Activated T-helper 2 cell treated with anti-CD3 and anti-CD28 coated beads, Interferon-gamma antibody, Interleukin-2, Interleukin-4, amounts not matched to agents 10 μg/mL and 5 μg/mL and 100 μg/mL, durations not matched to agents 14 hours and 24 hours and 36 hours (primary cell): ENCODE measurements at regions not wholly inside any gene's neighbourhood (a gene's known extent, or its start where the extent isn't known, plus 50 kb on each side); places are given as distances from the start of the nearest gene placed in this dataset.

Experiments
- DNase-seq: peaks from one replicate; pipeline ENCODE4 v3.0.0; 2021; ENCODE audit warnings: low spot score
- H3K27ac Mint-ChIP-seq: one replicate; pipeline ENCODE4 v1.8.0; 2021; ENCODE audit warnings: mixed read lengths
- H3K27me3 Mint-ChIP-seq: one replicate; pipeline ENCODE4 v1.8.0; 2021; ENCODE audit warnings: low read depth, mixed read lengths
- H3K36me3 Mint-ChIP-seq: one replicate; pipeline ENCODE4 v1.8.0; 2021; ENCODE audit warnings: low read depth, mixed read lengths
- H3K4me1 Mint-ChIP-seq: one replicate; pipeline ENCODE4 v1.8.0; 2021; ENCODE audit warnings: low read depth, mixed read lengths
- H3K4me3 Mint-ChIP-seq: one replicate; pipeline ENCODE4 v1.8.0; 2021; ENCODE audit warnings: low read depth, mild to moderate bottlenecking, moderate library complexity, mixed read lengths
- H3K9me3 Mint-ChIP-seq: one replicate; pipeline ENCODE4 v1.8.0; 2021; ENCODE audit warnings: mixed read lengths
- intact Hi-C: fragments of 100-400 bp; cut with micrococcal nuclease; formaldehyde crosslinking; loops from one replicate; pipeline ENCODE4 v1.15.1; 2023

DNA sequence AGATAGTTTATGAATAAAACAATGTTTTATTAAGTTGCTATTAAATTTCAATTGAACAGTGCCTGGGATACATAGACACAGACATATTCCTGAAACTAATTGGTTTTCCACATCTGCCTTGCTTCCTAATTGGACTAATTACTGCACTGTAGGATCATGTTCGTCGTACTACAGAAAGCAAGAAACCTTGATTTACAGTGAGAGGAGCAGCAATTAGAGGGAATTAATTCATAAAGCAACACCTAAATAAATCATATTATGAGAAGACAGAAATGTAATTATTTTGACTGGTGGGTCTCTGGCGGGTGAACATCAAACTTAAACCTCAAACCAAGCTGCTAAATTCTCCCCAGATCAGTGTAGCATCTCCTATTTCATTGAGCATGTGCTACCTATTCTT, 124.6 kb upstream of the CAMK1G start:
- no peaks in the 10 kb centered on the region for H3K9me3 Mint-ChIP-seq
- H3K27me3 Mint-ChIP-seq: peaks cover 14% of the 10 kb centered on the region
- H3K36me3 Mint-ChIP-seq: no peaks in the 10 kb centered on the region
- intact Hi-C loops: no loop called here
- no peak overlapping the region for H3K27ac Mint-ChIP-seq
- no peak overlapping the region for H3K4me3 Mint-ChIP-seq
- DNase-seq: no peak
- peaks cover 4% of the 10 kb centered on the region for H3K4me1 Mint-ChIP-seq

DNA sequence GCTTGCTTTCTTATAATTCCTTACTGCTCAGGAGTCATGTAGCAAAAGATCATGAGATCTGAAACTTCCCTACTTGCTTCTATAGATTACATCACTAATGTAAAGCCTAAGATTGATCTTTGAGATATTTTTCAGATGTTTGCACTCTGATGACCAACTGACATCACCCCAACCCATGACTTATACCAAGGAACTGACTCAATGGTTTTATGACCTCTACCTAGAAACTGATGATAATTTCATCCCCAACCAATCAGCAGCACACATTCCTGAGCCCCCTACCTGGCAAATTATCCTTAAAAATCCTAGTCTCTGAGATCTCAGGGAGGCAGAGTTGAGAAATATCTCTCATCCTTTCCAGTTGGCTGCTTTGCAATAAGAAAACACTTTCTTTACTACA, 122.3 kb upstream of the CAMK1G start:
- DNase-seq: no peak
- Mint-ChIP-seq H3K4me1 (no peaks in the 10 kb centered on the region), H3K27me3 (peaks cover 16% of the 10 kb centered on the region), H3K9me3 (no peaks in the 10 kb centered on the region), H3K36me3 (no peaks in the 10 kb centered on the region), H3K4me3 (no peak overlapping the region), H3K27ac (no peak overlapping the region)
- intact Hi-C loops: no loop called here

DNA sequence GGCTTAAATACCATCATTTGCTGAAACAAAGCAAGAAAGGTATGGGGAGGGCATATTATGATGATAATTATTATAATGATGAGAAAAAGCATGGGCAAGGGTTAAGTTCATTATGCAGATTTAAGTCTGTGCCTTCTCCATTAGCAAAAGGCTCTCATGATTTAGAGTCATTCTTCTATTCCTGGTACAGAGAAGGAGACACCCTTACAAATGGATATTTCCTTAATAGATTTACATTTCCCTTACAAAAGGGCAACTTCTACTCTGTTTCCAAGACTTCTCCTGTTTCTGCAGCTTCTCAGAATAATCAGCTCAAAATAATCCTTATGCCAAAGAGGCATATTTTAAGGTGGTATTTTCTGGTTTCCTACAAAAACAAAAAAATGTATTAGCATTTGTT, 121.1 kb upstream of the CAMK1G start:
- Mint-ChIP-seq H3K9me3 (no peaks in the 10 kb centered on the region), H3K4me1 (no peaks in the 10 kb centered on the region), H3K27me3 (peaks cover 11% of the 10 kb centered on the region), H3K4me3 (no peak overlapping the region), H3K36me3 (no peaks in the 10 kb centered on the region), H3K27ac (no peak overlapping the region)
- intact Hi-C loops: no loop called here
- no peak for DNase-seq

GRCh38 chr1:209463441-209463840, 120.1 kb upstream of the CAMK1G start:
- H3K4me3 Mint-ChIP-seq: no peak overlapping the region
- no peaks in the 10 kb centered on the region for H3K4me1 Mint-ChIP-seq
- intact Hi-C loops: no loop called here
- no peaks in the 10 kb centered on the region for H3K9me3 Mint-ChIP-seq
- H3K36me3 Mint-ChIP-seq: no peaks in the 10 kb centered on the region
- H3K27me3 Mint-ChIP-seq: peaks cover 11% of the 10 kb centered on the region
- no peak overlapping the region for H3K27ac Mint-ChIP-seq
- no peak for DNase-seq

DNA sequence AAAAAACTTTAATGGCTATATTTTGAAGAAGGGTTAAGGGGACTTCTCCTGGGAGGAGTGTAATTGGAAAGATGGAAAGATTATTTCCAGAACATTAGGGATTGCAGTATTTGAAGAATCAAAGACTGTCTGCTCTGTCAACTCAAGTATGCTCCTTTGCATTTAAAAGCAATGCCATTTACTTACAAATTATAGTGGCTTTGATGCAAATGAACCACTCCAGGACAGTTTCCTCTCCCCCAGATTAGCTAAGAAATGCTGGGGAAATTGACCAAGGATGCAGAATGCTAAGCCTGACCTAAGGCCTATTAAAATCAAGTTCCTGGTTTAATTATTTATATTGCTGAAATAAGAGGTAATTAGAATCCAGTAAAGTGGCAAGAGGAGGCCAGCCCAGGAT, 110.5 kb upstream of the CAMK1G start:
- Mint-ChIP-seq H3K4me1 (no peaks in the 10 kb centered on the region), H3K36me3 (no peaks in the 10 kb centered on the region), H3K9me3 (no peaks in the 10 kb centered on the region), H3K27me3 (no peaks in the 10 kb centered on the region), H3K27ac (no peak overlapping the region), H3K4me3 (no peak overlapping the region)
- DNase-seq: no peak
- intact Hi-C loops: no loop called here

- no peak overlapping the region for H3K27ac Mint-ChIP-seq
- H3K27me3 Mint-ChIP-seq: peaks cover 3% of the 10 kb centered on the region
- DNase-seq: no peak
- no peak overlapping the region for H3K4me3 Mint-ChIP-seq
- peaks cover 2% of the 10 kb centered on the region for H3K4me1 Mint-ChIP-seq
- no peaks in the 10 kb centered on the region for H3K9me3 Mint-ChIP-seq
- H3K36me3 Mint-ChIP-seq: no peaks in the 10 kb centered on the region
- intact Hi-C loops: no loop called here
These were observed 103.2 kb upstream of the CAMK1G start for GRCh38 chr1:209480345-209480744.

DNA sequence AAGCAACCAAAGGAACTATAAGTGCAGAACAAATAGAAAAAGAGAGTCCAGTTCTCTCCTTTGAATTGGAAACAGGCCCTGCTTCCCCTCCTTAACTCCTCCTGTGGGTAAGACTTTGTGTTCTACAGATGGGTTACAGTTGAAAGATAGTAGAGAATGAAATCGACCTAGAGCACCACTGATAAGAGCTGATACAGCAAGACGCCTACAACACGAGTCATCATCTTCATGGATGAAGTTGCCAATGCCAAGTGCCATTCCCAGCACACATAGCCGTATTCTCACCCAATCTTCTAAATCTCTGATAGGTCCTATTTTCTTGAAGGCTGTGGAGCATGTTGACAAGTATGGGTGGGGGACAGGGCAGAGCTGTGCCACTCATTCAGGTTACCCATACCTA, 99.8 kb upstream of the CAMK1G start:
- DNase-seq: no peak
- Mint-ChIP-seq H3K4me3 (no peak overlapping the region), H3K27me3 (peaks cover 3% of the 10 kb centered on the region), H3K36me3 (no peaks in the 10 kb centered on the region), H3K4me1 (peaks cover 4% of the 10 kb centered on the region), H3K27ac (no peak overlapping the region), H3K9me3 (no peaks in the 10 kb centered on the region)
- intact Hi-C loops: no loop called here

DNA sequence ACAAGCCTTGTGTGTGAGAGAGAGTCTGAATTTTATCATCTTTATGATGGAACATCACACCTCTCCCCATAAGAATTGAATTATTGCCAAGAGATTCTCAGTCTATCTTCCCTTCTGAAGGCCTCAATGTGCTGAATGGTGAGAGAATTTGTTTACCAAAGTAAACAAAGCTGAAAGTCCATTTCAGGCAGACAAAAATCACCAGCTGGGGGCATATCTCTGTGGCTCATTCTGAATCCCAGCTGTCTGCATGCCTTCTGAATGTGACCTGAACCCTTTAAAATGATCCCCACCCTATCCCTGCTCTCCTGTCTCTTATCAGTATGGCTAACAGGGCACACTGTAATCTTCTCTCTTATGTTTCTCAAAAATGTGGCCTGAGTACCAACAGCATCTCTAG, 99.1 kb upstream of the CAMK1G start:
- Mint-ChIP-seq H3K4me1 (peaks cover 4% of the 10 kb centered on the region), H3K4me3 (no peak overlapping the region), H3K27ac (no peak overlapping the region), H3K27me3 (peaks cover 3% of the 10 kb centered on the region), H3K36me3 (no peaks in the 10 kb centered on the region), H3K9me3 (no peaks in the 10 kb centered on the region)
- intact Hi-C loops: no loop called here
- no peak for DNase-seq

GRCh38 chr1:209485167-209485566, 98.3 kb upstream of the CAMK1G start:
- intact Hi-C loops: no loop called here
- DNase-seq: no peak
- Mint-ChIP-seq H3K9me3 (no peaks in the 10 kb centered on the region), H3K27me3 (peaks cover under 1% of the 10 kb centered on the region), H3K36me3 (no peaks in the 10 kb centered on the region), H3K27ac (no peak overlapping the region), H3K4me1 (peaks cover 4% of the 10 kb centered on the region), H3K4me3 (no peak overlapping the region)

DNA sequence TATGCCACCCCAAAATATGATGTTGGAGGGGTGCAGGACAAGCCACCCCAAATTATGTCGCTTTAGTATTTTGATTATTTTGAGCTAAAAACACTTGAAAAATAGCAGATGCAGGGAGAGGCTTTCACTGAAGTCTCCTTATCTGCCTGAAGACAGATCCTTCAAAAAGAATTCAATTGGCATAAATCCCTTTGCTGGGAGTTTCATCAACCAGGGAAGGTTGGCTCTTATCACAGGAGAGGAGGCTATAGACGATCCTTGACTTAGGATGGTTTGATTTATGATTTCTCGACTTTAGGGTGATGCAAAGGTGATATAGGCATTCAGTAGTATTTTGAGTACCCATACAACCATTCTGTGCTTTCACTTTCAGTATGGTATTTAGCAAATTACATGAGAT, 97.8 kb upstream of the CAMK1G start:
- H3K9me3 Mint-ChIP-seq: no peaks in the 10 kb centered on the region
- H3K4me3 Mint-ChIP-seq: no peak overlapping the region
- peaks cover 4% of the 10 kb centered on the region for H3K4me1 Mint-ChIP-seq
- intact Hi-C loops: no loop called here
- DNase-seq: no peak
- no peak overlapping the region for H3K27ac Mint-ChIP-seq
- no peaks in the 10 kb centered on the region for H3K36me3 Mint-ChIP-seq
- H3K27me3 Mint-ChIP-seq: no peaks in the 10 kb centered on the region

DNA sequence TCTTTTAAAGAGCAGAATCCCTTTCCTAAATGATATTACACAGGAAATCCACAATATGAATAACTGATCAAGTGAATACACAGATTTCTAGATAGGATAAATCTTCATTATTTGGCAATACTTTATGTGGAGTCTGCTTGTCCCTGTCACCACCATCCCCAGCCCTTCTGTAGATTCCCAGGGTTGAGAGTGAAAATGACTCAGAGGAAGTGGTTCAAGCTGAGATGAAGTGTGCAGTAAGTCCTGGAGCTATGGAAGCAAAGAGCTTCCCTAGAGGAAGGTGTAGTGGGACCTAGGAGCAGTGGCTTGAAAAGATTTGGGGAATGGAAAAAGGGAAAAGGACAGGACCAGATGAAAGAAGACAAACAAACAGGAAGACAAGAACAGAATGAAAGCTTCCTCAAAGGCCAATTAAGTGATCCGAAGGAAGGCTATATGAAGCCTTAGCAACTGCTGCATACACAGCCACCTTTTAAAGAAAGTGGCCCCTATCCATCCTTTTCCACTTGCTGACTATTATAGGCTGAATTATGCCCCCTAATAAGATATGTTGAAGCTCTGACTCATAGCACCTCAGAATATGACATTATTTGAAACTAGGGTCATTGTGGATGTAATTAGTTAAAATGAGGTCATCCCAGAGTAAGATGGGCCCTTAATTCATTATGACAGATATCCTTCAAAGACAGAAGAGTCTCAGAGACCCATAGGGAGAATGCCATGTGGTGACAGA, 96.5 kb upstream of the CAMK1G start:
- no peak overlapping the region for H3K27ac Mint-ChIP-seq
- H3K36me3 Mint-ChIP-seq: no peaks in the 10 kb centered on the region
- intact Hi-C loops: no loop called here
- no peak for DNase-seq
- peaks cover 4% of the 10 kb centered on the region for H3K4me1 Mint-ChIP-seq
- no peaks in the 10 kb centered on the region for H3K9me3 Mint-ChIP-seq
- no peak overlapping the region for H3K4me3 Mint-ChIP-seq
- H3K27me3 Mint-ChIP-seq: no peaks in the 10 kb centered on the region

DNA sequence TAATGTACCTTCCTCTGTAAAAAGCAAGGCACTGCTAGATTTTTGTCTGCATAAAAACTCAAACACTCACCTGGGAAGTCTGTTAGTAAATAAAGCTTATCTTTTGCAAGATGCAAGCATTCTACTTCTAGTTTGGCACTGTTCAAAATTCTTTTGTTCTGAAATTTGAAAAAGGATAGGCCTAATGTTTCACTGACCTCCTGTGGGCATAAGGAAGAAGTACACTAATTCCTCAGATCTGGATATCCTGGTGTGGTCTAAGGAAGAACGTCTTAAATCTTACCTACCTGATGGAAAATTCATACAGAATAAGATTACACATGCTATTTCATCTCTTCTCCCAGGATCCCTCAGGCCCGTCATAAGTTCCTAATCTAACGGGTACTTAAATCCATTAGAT, 93.5 kb upstream of the CAMK1G start:
- Mint-ChIP-seq H3K27ac (no peak overlapping the region), H3K4me3 (no peak overlapping the region), H3K36me3 (no peaks in the 10 kb centered on the region), H3K27me3 (peaks cover 3% of the 10 kb centered on the region), H3K9me3 (no peaks in the 10 kb centered on the region), H3K4me1 (peaks cover 2% of the 10 kb centered on the region)
- DNase-seq: no peak
- intact Hi-C loops: no loop called here

- Mint-ChIP-seq H3K36me3 (no peaks in the 10 kb centered on the region), H3K4me3 (no peak overlapping the region), H3K27me3 (peaks cover 5% of the 10 kb centered on the region), H3K4me1 (peaks cover 2% of the 10 kb centered on the region), H3K9me3 (no peaks in the 10 kb centered on the region), H3K27ac (no peak overlapping the region)
- DNase-seq: no peak
- intact Hi-C loops: no loop called here
These were observed 92.5 kb upstream of the CAMK1G start for GRCh38 chr1:209491031-209491430.

- H3K9me3 Mint-ChIP-seq: no peaks in the 10 kb centered on the region
- no peak overlapping the region for H3K4me3 Mint-ChIP-seq
- peaks cover 2% of the 10 kb centered on the region for H3K4me1 Mint-ChIP-seq
- H3K27me3 Mint-ChIP-seq: peaks cover 5% of the 10 kb centered on the region
- intact Hi-C loops: no loop called here
- H3K27ac Mint-ChIP-seq: no peak overlapping the region
- no peaks in the 10 kb centered on the region for H3K36me3 Mint-ChIP-seq
- DNase-seq: no peak
These were observed 92.0 kb upstream of the CAMK1G start for GRCh38 chr1:209491496-209491895.
